ENCODE measurements at regions not wholly inside any gene's neighbourhood (a gene's known extent, or its start where the extent isn't known, plus 50 kb on each side); places are given as distances from the start of the nearest gene placed in this dataset.

DNA sequence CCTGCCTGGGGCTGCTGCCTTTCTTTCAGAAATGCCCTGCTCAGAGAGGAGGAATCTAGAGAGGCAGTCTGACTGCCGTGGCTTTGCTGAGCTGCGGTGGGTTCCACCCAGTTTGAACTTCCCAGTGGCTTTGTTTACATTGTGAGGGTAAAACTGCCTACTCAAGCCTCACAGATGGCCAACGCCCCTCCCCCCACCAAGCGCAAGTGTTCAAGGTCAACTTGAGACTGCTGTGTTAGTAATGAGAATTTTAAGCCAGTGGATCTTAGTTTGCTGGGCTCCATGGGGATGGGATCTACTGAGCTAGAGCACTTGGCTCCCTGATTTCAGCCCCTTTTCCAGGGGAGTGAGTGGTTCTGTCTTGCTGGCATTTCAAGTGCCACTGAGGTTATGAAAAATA, 819.2 kb downstream of the NLGN4Y start:
- TF ChIP-seq, protein P1, sequence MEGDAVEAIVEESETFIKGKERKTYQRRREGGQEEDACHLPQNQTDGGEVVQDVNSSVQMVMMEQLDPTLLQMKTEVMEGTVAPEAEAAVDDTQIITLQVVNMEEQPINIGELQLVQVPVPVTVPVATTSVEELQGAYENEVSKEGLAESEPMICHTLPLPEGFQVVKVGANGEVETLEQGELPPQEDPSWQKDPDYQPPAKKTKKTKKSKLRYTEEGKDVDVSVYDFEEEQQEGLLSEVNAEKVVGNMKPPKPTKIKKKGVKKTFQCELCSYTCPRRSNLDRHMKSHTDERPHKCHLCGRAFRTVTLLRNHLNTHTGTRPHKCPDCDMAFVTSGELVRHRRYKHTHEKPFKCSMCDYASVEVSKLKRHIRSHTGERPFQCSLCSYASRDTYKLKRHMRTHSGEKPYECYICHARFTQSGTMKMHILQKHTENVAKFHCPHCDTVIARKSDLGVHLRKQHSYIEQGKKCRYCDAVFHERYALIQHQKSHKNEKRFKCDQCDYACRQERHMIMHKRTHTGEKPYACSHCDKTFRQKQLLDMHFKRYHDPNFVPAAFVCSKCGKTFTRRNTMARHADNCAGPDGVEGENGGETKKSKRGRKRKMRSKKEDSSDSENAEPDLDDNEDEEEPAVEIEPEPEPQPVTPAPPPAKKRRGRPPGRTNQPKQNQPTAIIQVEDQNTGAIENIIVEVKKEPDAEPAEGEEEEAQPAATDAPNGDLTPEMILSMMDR (conservative IDR thresholded peaks at IDR 0.05; ENCODE audit: low read depth, low read length): no peak
- DNase-seq (ENCODE audit: low read depth): no peak
- no peak overlapping the region for H3K4me3 ChIP-seq (ENCODE audit: low read depth, low read length)

DNA sequence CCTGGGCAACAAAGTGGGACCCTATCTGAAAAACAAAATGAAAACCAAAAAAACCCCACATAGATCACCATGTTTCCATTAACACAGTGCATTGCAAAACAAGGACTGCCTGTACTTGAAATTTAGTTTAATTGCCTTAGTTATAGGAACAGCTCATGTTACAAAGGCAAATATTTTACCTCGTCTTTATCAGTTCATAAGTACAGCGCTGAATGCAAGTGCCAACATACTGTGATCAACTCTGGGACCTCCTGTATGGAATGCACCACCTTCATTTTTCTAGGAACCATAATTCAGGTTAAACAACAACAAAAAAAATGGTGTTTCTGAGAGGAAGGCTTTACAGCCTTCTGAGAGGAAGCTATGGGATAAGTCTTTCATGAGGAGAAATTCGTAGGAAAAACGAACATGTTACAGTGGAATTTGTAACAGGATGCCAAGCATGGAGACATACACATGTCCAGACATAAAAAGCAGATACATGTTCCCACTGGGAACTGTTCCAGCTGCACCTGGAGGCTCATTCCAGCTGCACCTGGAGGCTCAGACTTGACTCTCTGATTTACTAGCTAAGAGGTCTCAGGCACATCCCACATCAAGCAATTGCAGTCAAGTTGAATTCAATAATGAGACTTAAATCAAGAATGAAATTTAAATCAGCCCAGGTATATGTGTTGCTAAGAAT, 821.3 kb downstream of the NLGN4Y start:
- no peak for DNase-seq (ENCODE audit: low read depth)
- H3K4me3 ChIP-seq (ENCODE audit: low read depth, low read length): no peak overlapping the region
- TF ChIP-seq, protein P1 (conservative IDR thresholded peaks at IDR 0.05; ENCODE audit: low read depth, low read length): no peak

DNA sequence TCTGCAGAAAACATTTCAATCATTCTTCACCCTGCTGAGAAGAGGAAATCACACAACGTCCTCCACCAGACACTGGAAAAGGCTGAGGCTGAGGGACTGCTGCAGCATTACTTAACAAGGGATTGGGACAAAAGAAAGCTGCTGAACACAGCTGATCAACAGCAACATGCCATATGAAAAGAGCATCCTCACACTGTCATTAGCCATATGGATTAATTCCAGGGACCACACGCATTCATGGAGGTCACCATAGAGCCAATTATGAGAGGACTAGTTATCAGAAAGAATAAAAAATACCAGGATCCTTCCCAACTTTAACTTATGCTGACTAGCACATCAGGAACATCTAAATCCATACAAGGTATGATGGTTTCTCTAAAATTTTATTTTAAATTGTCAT, 825.0 kb downstream of the NLGN4Y start:
- H3K4me3 ChIP-seq (ENCODE audit: low read depth, low read length): no peak overlapping the region
- TF ChIP-seq, protein P1 (conservative IDR thresholded peaks at IDR 0.05; ENCODE audit: low read depth, low read length): no peak
- no peak for DNase-seq (ENCODE audit: low read depth)

DNA sequence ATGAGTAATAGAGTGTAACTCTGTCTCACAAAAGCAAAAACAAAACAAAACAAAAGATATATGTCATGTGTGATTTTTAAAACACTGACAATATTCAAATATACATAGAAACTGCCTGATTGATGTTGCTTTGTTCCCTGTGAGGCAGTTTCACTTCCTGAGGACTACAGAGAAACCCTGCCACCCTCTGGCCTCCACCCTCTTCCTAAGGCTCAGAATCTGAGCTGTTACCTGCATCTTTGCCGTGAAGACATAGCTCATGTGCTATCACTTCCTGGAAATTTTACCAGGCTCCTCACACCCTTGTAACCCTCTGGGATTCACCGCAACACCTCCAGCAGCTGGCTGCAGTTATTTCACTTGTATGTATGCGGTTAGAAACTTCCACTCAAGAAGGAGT, 831.0 kb downstream of the NLGN4Y start:
- TF ChIP-seq, protein P1 (conservative IDR thresholded peaks at IDR 0.05; ENCODE audit: low read depth, low read length): no peak
- no peak for DNase-seq (ENCODE audit: low read depth)
- H3K4me3 ChIP-seq (ENCODE audit: low read depth, low read length): no peak overlapping the region

DNA sequence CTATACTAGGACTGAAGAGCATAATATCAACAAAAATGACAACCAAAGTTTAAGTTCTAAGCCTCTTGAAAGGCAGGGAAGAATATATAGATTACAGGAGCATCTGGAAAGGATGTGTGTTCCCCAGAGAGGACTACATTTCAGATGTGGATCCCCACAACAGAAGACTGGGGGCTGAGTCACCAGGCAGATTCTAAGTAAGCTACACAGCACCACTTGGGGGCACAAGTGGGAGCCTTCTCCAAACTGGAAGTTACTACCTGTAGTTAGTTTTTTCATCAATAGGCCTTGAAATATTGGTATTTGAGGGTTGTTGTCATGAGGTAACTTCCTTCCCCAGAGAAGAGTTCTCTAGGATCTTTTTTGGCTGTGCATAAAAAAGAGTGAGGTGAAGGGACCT, 836.1 kb downstream of the NLGN4Y start:
- no peak for DNase-seq (ENCODE audit: low read depth)
- TF ChIP-seq, protein P1 (conservative IDR thresholded peaks at IDR 0.05; ENCODE audit: low read depth, low read length): peak; percentile 32
- no peak overlapping the region for H3K4me3 ChIP-seq (ENCODE audit: low read depth, low read length)

DNA sequence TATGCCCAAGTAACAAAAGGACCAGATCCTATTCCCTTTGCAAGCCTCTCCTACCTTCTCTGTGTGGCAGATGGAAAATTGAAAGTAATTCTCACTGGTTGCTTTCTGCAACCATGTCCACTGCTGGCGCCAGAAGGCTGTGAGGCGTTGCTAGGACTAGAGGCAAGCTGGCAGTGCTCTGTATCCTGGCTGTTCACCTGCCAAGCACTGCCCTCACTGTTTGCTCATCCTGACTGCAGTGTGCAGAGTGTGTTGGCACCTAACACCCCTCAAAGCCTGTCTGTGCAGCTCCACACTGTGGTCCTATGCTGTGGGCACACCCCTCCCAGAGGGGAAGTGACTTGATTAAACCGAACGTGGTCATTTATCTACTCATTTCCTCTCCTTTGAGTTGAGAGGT, 840.7 kb downstream of the NLGN4Y start:
- DNase-seq (ENCODE audit: low read depth): no peak
- TF ChIP-seq, protein P1 (conservative IDR thresholded peaks at IDR 0.05; ENCODE audit: low read depth, low read length): no peak
- H3K4me3 ChIP-seq (ENCODE audit: low read depth, low read length): no peak overlapping the region

DNA sequence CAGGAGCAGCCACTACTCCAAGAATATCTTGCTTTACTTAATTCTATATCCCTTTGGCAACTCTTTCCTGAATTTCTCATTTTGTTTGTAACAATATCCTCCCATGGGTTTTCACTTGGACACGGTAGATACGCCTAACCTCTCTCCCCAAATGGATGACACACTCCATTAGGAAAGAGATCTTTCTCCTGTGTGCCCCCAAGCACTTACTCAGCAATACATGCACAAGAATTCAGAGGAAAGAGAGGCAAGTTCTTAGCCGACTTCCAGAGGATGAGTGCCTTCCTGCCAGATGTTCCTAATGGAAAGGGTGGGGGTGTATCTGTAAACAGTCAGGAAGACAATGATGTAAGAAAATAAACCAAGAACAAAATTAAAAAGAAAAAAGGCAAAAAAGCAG, 844.5 kb downstream of the NLGN4Y start:
- DNase-seq (ENCODE audit: low read depth): no peak
- no peak overlapping the region for H3K4me3 ChIP-seq (ENCODE audit: low read depth, low read length)
- TF ChIP-seq, protein P1 (conservative IDR thresholded peaks at IDR 0.05; ENCODE audit: low read depth, low read length): no peak
